ENCODE measurements at regions not wholly inside any gene's neighbourhood (a gene's known extent, or its start where the extent isn't known, plus 50 kb on each side); places are given as distances from the start of the nearest gene placed in this dataset.
"Not testable (repeated sequence)": the region's sequence is repeated elsewhere in the genome, so short reads cannot be mapped to it uniquely, and the experiment has no call there.

GRCh38 chr3:22748453-22749045 lies 454.6 kb upstream of the UBE2E2 start:
- DNase-seq (ENCODE audit: low read depth): no peak

- DNase-seq (ENCODE audit: low read depth): no peak
Observed at GRCh38 chr3:22759636-22760310, 443.4 kb upstream of the UBE2E2 start.

- no peak for DNase-seq (ENCODE audit: low read depth)
Observed at GRCh38 chr3:22765679-22766078, 437.4 kb upstream of the UBE2E2 start.

GRCh38 chr3:22777834-22778233 lies 425.3 kb upstream of the UBE2E2 start:
- DNase-seq (ENCODE audit: low read depth): no peak

GRCh38 chr3:22779737-22780136 lies 423.4 kb upstream of the UBE2E2 start:
- no peak for DNase-seq (ENCODE audit: low read depth)

GRCh38 chr3:22792533-22792932 lies 410.6 kb upstream of the UBE2E2 start:
- DNase-seq (ENCODE audit: low read depth): no peak

GRCh38 chr3:22795917-22796316 lies 407.2 kb upstream of the UBE2E2 start:
- no peak for DNase-seq (ENCODE audit: low read depth)

- no peak for DNase-seq (ENCODE audit: low read depth)
Observed at GRCh38 chr3:22798461-22798860, 404.7 kb upstream of the UBE2E2 start.

GRCh38 chr3:22819209-22819608 lies 383.9 kb upstream of the UBE2E2 start:
- no peak for DNase-seq (ENCODE audit: low read depth)

GRCh38 chr3:22835041-22835440 lies 368.1 kb upstream of the UBE2E2 start:
- DNase-seq (ENCODE audit: low read depth): no peak

GRCh38 chr3:22836131-22836530 lies 367.0 kb upstream of the UBE2E2 start:
- DNase-seq (ENCODE audit: low read depth): no peak

- no peak for DNase-seq (ENCODE audit: low read depth)
Observed at GRCh38 chr3:22843854-22844253, 359.3 kb upstream of the UBE2E2 start.

- DNase-seq (ENCODE audit: low read depth): no peak
Observed at GRCh38 chr3:22846566-22846965, 356.6 kb upstream of the UBE2E2 start.

GRCh38 chr3:22849583-22849982 lies 353.5 kb upstream of the UBE2E2 start:
- not testable (repeated sequence) for DNase-seq (ENCODE audit: low read depth)

- DNase-seq (ENCODE audit: low read depth): no peak
Observed at GRCh38 chr3:22856811-22857210, 346.3 kb upstream of the UBE2E2 start.

- DNase-seq (ENCODE audit: low read depth): no peak
Observed at GRCh38 chr3:22858486-22858885, 344.6 kb upstream of the UBE2E2 start.

- no peak for DNase-seq (ENCODE audit: low read depth)
Observed at GRCh38 chr3:22859618-22860017, 343.5 kb upstream of the UBE2E2 start.

GRCh38 chr3:22861426-22861825 lies 341.7 kb upstream of the UBE2E2 start:
- no peak for DNase-seq (ENCODE audit: low read depth)

- DNase-seq (ENCODE audit: low read depth): no peak
Observed at GRCh38 chr3:22862111-22862510, 341.0 kb upstream of the UBE2E2 start.

- DNase-seq (ENCODE audit: low read depth): not testable (repeated sequence)
Observed at GRCh38 chr3:22882834-22883233, 320.3 kb upstream of the UBE2E2 start.

- no peak for DNase-seq (ENCODE audit: low read depth)
Observed at GRCh38 chr3:22885039-22885438, 318.1 kb upstream of the UBE2E2 start.

- no peak for DNase-seq (ENCODE audit: low read depth)
Observed at GRCh38 chr3:22885574-22886341, 317.4 kb upstream of the UBE2E2 start.

Measured in LHCN-M2 (cell line).